ENCODE measurements at regions not wholly inside any gene's neighbourhood (a gene's known extent, or its start where the extent isn't known, plus 50 kb on each side); places are given as distances from the start of the nearest gene placed in this dataset.

DNA sequence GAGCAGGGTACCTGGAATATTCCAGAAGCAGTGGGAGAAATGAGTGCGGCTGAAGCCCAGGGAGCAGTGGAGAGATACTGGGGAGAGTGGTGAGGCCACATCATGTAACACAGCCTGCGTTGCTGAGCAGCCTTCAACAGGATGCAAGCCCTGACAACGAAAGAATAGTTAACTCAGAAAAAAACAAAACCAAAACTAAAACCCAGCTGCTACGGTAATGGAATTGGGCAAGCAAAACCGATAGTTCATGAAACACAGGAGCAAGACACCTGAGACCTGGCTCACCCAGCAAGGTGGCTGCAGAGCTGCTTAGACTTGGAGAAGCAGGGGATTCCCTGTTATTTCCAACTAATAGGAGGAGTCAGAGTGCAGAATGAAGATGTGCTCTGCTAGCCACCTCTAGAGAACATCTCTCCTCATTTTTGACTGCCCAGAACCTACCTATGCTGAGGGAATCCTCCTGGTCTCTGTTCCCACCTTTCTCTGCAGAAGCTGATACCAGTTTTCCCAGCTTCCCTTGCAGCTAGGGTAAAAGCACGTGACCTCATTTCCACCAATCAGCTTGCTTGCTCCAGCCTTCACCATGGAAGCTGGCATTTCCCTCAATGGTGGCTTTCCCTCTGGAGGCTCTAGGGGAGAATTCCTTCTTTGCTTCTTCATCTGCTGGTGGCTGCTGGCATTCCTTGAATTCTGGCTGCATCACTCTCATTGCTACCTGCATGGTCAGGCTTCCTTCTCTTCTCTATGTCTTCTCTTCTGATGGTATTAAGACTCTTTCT lies 59.4 kb upstream of the XYLT1 start:
- DNase-seq (ENCODE audit: low read depth in 3 of 3, low spot score in 2 of 3) = no peak

DNA sequence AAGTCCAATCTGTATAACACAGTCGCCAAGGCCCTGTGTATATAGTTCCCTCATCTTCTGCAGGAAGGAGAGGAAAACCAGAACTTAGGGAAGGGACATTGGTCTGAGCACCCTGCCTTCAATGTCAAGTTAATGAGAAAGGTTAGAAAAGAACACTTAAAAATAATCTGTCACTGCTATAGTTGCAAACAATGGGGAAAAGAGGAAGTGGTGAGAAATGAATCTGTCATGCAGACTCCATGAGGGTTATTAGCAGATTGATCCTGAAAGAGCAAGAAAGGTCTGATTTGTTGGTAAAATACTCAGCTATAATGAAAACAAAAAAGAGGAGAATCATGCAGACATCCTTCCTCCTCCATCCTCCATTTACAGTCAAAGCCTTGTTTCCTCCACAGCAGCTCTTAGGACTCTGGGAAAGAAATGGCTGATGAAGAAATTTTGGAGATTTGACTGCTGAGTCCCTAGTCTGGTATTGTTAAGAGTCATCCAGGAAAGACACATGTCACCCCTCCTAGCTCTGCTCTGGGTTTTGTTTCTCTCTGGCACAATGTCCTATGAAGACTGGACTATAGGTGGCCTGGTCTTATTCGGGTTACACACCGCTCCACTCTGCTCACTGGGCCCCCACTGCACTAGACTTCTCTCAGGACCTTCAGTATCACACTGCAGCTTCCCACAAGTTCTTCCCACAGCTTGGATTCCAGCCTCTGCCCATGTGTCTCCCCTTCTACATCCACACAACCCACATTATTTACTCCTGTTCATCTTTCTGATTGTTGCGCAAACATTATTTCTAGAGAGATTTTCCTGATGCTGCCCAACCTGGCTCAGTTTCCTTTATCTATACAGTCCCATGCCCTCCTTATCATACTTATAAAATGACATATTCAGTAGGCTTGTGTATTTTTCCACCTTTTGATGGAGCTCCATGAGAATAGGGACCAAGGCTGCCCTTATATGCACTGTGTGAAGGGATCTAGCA lies 56.5 kb upstream of the XYLT1 start:
- DNase-seq (ENCODE audit: low read depth in 3 of 3, low spot score in 2 of 3) = no peak

DNA sequence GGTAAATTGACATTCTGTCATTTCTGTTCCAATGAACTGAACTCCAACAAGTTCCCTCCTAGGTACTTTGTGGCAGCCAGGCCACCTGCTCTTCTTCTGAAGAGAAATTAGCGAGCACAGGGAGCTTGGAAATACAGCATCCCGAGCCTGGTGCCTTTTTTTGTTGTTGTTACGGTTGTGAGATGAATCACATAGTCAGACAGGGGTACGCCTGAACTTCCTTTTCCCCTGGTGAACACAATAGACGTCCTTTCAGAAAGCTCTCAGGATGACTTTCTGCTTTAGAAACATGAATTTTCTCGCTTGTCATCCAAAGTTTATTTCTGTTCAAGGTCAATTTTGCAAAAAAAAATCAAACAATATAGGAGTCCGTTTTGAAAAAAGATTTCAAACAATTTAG lies 53.9 kb upstream of the XYLT1 start:
- DNase-seq (ENCODE audit: low read depth in 3 of 3, low spot score in 2 of 3) = no peak

DNA sequence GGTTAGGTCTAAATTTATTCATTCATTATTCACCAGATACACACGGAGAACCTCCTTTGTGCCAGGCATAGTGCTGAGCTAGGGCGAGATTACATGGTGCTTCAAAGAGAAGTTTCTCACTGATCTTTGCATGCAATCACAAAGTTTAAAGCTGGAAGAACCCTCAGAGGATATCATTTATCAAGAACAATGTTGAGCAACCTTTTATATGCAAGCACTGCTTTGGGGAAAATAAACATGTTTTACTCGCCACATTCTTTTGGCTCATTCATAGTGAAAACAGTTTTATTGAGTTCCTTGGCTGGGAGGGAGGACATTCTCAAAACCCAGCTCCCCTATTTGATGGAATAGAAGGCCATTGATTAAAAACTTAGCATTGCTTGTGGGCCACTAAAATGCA lies 49.8 kb upstream of the XYLT1 start:
- no peak for DNase-seq (ENCODE audit: low read depth in 3 of 3, low spot score in 2 of 3)
